ENCODE measurements at regions not wholly inside any gene's neighbourhood (a gene's known extent, or its start where the extent isn't known, plus 50 kb on each side); places are given as distances from the start of the nearest gene placed in this dataset.

DNA sequence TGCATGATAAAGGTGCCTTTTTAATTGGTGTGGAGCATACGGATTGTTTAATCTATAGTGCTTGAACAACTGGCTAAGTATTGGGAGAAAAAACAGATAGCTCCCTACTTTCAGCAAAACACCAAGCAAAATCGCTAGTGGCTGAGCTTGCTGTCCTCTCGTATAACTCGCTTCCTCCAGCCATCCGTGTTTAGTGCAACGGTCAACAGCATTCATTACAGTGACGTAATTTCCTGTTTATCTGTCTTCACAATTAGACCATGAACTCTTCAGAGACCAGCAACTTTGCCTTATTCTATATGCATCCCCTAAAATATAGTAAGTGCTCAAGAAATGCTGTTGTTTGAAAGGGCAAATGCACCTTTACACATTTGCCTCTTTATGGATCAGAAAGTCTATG is 511.9 kb downstream of the HAPSTR1 start:
- no peak for TF ChIP-seq EGR1 (IDR thresholded peaks at IDR 0.05)
- no peak for TF ChIP-seq CREB1 (IDR thresholded peaks at IDR 0.05; ENCODE audit: low read depth)
- no peak for TF ChIP-seq EP300 (IDR thresholded peaks at IDR 0.05; ENCODE audit: borderline replicate concordance)
- TF ChIP-seq TCF12 (IDR thresholded peaks at IDR 0.05; ENCODE audit: low read depth) = no peak
- TF ChIP-seq ZBTB7A (IDR thresholded peaks at IDR 0.05; ENCODE audit: low read depth) = no peak
- TF ChIP-seq, protein P1, sequence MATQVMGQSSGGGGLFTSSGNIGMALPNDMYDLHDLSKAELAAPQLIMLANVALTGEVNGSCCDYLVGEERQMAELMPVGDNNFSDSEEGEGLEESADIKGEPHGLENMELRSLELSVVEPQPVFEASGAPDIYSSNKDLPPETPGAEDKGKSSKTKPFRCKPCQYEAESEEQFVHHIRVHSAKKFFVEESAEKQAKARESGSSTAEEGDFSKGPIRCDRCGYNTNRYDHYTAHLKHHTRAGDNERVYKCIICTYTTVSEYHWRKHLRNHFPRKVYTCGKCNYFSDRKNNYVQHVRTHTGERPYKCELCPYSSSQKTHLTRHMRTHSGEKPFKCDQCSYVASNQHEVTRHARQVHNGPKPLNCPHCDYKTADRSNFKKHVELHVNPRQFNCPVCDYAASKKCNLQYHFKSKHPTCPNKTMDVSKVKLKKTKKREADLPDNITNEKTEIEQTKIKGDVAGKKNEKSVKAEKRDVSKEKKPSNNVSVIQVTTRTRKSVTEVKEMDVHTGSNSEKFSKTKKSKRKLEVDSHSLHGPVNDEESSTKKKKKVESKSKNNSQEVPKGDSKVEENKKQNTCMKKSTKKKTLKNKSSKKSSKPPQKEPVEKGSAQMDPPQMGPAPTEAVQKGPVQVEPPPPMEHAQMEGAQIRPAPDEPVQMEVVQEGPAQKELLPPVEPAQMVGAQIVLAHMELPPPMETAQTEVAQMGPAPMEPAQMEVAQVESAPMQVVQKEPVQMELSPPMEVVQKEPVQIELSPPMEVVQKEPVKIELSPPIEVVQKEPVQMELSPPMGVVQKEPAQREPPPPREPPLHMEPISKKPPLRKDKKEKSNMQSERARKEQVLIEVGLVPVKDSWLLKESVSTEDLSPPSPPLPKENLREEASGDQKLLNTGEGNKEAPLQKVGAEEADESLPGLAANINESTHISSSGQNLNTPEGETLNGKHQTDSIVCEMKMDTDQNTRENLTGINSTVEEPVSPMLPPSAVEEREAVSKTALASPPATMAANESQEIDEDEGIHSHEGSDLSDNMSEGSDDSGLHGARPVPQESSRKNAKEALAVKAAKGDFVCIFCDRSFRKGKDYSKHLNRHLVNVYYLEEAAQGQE (IDR thresholded peaks at IDR 0.05; ENCODE audit: low read depth) = no peak
- TF ChIP-seq FOXM1 (IDR thresholded peaks at IDR 0.05; ENCODE audit: borderline replicate concordance, low read depth) = no peak
- TF ChIP-seq, protein P2, sequence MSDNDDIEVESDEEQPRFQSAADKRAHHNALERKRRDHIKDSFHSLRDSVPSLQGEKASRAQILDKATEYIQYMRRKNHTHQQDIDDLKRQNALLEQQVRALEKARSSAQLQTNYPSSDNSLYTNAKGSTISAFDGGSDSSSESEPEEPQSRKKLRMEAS (IDR thresholded peaks at IDR 0.05) = no peak
- TF ChIP-seq TEAD4 (IDR thresholded peaks at IDR 0.05) = no peak

- TF ChIP-seq CEBPB (IDR thresholded peaks at IDR 0.05) (no peak), CREB1 (IDR thresholded peaks at IDR 0.05; ENCODE audit: low read depth) (no peak), EP300 (IDR thresholded peaks at IDR 0.05; ENCODE audit: borderline replicate concordance) (no peak), ZBTB7A (IDR thresholded peaks at IDR 0.05; ENCODE audit: low read depth) (no peak), TEAD4 (IDR thresholded peaks at IDR 0.05) (no peak)
These were observed 516.2 kb downstream of the HAPSTR1 start for GRCh38 chr16:9607515-9608230.

GRCh38 chr16:9610727-9611126 is 519.3 kb downstream of the HAPSTR1 start:
- TF ChIP-seq TEAD4 (IDR thresholded peaks at IDR 0.05) (no peak), RAD21 (IDR thresholded peaks at IDR 0.05; ENCODE audit: low read depth) (no peak), EP300 (IDR thresholded peaks at IDR 0.05; ENCODE audit: borderline replicate concordance) (no peak), YY1 (IDR thresholded peaks at IDR 0.05; ENCODE audit: low read depth) (no peak), CEBPB (IDR thresholded peaks at IDR 0.05) (no peak), EGR1 (IDR thresholded peaks at IDR 0.05) (no peak)
- TF ChIP-seq, protein P3, sequence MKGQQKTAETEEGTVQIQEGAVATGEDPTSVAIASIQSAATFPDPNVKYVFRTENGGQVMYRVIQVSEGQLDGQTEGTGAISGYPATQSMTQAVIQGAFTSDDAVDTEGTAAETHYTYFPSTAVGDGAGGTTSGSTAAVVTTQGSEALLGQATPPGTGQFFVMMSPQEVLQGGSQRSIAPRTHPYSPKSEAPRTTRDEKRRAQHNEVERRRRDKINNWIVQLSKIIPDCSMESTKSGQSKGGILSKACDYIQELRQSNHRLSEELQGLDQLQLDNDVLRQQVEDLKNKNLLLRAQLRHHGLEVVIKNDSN (IDR thresholded peaks at IDR 0.05) = no peak
- TF ChIP-seq, protein P1 (IDR thresholded peaks at IDR 0.05; ENCODE audit: low read depth) = no peak

DNA sequence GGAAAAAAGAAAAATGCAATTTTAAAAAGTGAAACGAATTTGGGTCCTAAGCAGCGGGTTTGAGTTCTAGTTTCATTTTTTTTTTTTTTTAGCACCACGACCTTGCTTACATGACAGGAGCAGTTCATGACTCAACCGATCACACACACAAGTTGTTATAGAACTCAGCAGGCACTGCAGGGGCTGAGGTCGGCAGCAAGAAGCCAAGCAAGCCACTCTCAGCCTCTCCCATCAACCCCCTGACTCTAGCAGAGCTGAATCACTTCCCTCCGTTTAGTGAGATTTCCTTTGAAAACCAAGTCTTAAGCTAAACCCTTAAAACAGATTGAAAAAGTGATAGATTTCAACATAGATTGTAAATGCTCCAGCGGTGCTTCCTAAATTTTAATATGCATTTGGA is 520.8 kb downstream of the HAPSTR1 start:
- TF ChIP-seq EGR1 (IDR thresholded peaks at IDR 0.05) (no peak), EP300 (IDR thresholded peaks at IDR 0.05; ENCODE audit: borderline replicate concordance) (no peak), CREB1 (IDR thresholded peaks at IDR 0.05; ENCODE audit: low read depth) (no peak), CEBPB (IDR thresholded peaks at IDR 0.05) (no peak), FOXM1 (IDR thresholded peaks at IDR 0.05; ENCODE audit: borderline replicate concordance, low read depth) (no peak), TEAD4 (IDR thresholded peaks at IDR 0.05) (no peak), NFIC (IDR thresholded peaks at IDR 0.05) (no peak), RAD21 (IDR thresholded peaks at IDR 0.05; ENCODE audit: low read depth) (no peak), TCF12 (IDR thresholded peaks at IDR 0.05; ENCODE audit: low read depth) (no peak), YY1 (IDR thresholded peaks at IDR 0.05; ENCODE audit: low read depth) (no peak)
- TF ChIP-seq, protein P3 (IDR thresholded peaks at IDR 0.05) = no peak

- no peak for TF ChIP-seq ZBTB7A (IDR thresholded peaks at IDR 0.05; ENCODE audit: low read depth)
- no peak for TF ChIP-seq NFIC (IDR thresholded peaks at IDR 0.05)
These were observed 522.9 kb downstream of the HAPSTR1 start for GRCh38 chr16:9614389-9614788.

DNA sequence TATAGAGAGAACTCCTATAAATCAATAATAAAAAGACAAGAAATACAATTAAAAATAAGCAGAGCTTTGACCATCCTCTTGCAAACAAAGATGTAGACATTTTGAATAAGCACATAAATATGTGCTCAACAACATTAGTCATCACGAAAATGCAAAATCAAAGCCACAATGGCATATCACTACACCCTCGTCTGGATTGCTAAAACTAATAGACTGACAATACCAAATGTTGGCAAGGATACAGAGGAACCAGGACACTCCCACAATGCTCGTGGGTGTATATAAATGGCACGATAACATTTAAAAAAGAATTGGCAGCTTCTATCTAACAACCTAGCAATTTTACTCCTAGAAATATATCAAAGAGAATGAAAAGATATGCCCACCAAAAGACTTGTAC is 530.8 kb downstream of the HAPSTR1 start:
- TF ChIP-seq RAD21 (IDR thresholded peaks at IDR 0.05; ENCODE audit: low read depth) = no peak

- TF ChIP-seq EP300 (IDR thresholded peaks at IDR 0.05; ENCODE audit: borderline replicate concordance) (no peak), CREB1 (IDR thresholded peaks at IDR 0.05; ENCODE audit: low read depth) (no peak), RAD21 (IDR thresholded peaks at IDR 0.05; ENCODE audit: low read depth) (no peak), TCF12 (IDR thresholded peaks at IDR 0.05; ENCODE audit: low read depth) (no peak), ZBTB7A (IDR thresholded peaks at IDR 0.05; ENCODE audit: low read depth) (no peak)
These were observed 533.7 kb downstream of the HAPSTR1 start for GRCh38 chr16:9625122-9625521.

Measured in Ishikawa (cell line).